Natural killer cell (primary cell): ENCODE measurements at regions not wholly inside any gene's neighbourhood (a gene's known extent, or its start where the extent isn't known, plus 50 kb on each side); places are given as distances from the start of the nearest gene placed in this dataset.

Experiments
- ATAC-seq, 3 donors: fragments of 150-1000 bp in 2 of 3; fragments of 200-7000 bp in 1 of 3; cut with Tn5 transposase; 1 replicate in 1 of 3; 2 replicates in 2 of 3; pipeline ENCODE4 v1.10.0; 2021; ENCODE audit warnings: mild to moderate bottlenecking in 2 of 3, moderate library complexity in 2 of 3
- DNase-seq, 2 donors: peaks; one replicate each; pipeline versions ENCODE4 v3.0.0 to v3.0.0-alpha.2; 2013 to 2021; ENCODE audit warnings: mixed read lengths in 1 of 2
- H3K27ac ChIP-seq: one replicate; pipeline ENCODE4 v1.5.1; 2013; ENCODE audit warnings: mild to moderate bottlenecking, low read length
- H3K27me3 ChIP-seq: one replicate; pipeline ENCODE4 v1.6.1; 2013; ENCODE audit warnings: low read length; ENCODE audit not compliant: control insufficient read depth, insufficient read depth
- H3K36me3 ChIP-seq: one replicate; pipeline ENCODE4 v1.6.1; 2013; ENCODE audit warnings: low read length; ENCODE audit not compliant: control insufficient read depth, insufficient read depth
- H3K4me1 ChIP-seq: one replicate; pipeline ENCODE4 v1.6.1; 2013; ENCODE audit warnings: low read length; ENCODE audit not compliant: control insufficient read depth, insufficient read depth
- H3K4me3 ChIP-seq: one replicate; pipeline ENCODE4 v1.5.1; 2013; ENCODE audit warnings: low read length
- H3K9me3 ChIP-seq: one replicate; pipeline ENCODE4 v1.6.1; 2013; ENCODE audit warnings: low read length; ENCODE audit not compliant: control insufficient read depth, insufficient read depth
- H3K27ac Mint-ChIP-seq, 2 donors: one replicate each; pipeline ENCODE4 v1.8.0; 2022; ENCODE audit warnings: mild to moderate bottlenecking in 2 of 2, mixed read lengths in 2 of 2, moderate library complexity in 1 of 2
- H3K27me3 Mint-ChIP-seq, 2 donors: one replicate each; pipeline ENCODE4 v1.8.0; 2022; ENCODE audit warnings: low read depth in 2 of 2, mixed read lengths in 2 of 2
- H3K36me3 Mint-ChIP-seq: one replicate; pipeline ENCODE4 v1.8.0; 2022; ENCODE audit warnings: mixed read lengths
- H3K4me1 Mint-ChIP-seq, 2 donors: one replicate each; pipeline ENCODE4 v1.8.0; 2022; ENCODE audit warnings: mixed read lengths in 2 of 2
- H3K4me3 Mint-ChIP-seq: one replicate; pipeline ENCODE4 v1.8.0; 2022; ENCODE audit warnings: mild to moderate bottlenecking, moderate library complexity, mixed read lengths
- H3K9me3 Mint-ChIP-seq, 2 donors: one replicate each; pipeline ENCODE4 v1.8.0; 2022; ENCODE audit warnings: mixed read lengths in 2 of 2
- CTCF ChIP-seq: fragments of 200-600 bp; IDR thresholded peaks from one replicate; pipeline ENCODE4 v1.8.0; 2022; ENCODE audit warnings: antibody characterized with exemption
- WGBS: methylation state at CpG from one replicate; pipeline ENCODE4 v1.1.7; 2013; ENCODE audit warnings: missing lambda C conversion rate; ENCODE audit not compliant: insufficient coverage; 5-methylcytosine and 5-hydroxymethylcytosine counted together
- intact Hi-C: fragments of 100-400 bp; cut with micrococcal nuclease; formaldehyde crosslinking; loops from one replicate; pipeline ENCODE4 v1.14.2; 2022

- Mint-ChIP-seq H3K9me3 (peaks cover 9 to 13% of the 10 kb centered on the region in 2 donors), H3K4me1 (no peaks in the 10 kb centered on the region), H3K36me3 (no peaks in the 10 kb centered on the region), H3K27ac (no peak overlapping the region), H3K27me3 (no peaks in the 10 kb centered on the region), H3K4me3 (no peak overlapping the region)
- no peak overlapping the region for H3K27ac ChIP-seq
- no peaks in the 10 kb centered on the region for H3K9me3 ChIP-seq
- intact Hi-C loops: no loop called here
- no peaks in the 10 kb centered on the region for H3K4me1 ChIP-seq
- TF ChIP-seq CTCF: no peak
- H3K4me3 ChIP-seq: no peak overlapping the region
- no peaks in the 10 kb centered on the region for H3K36me3 ChIP-seq
- no peaks in the 10 kb centered on the region for H3K27me3 ChIP-seq
- ATAC-seq (no peak), DNase-seq (no peak)
Observed at GRCh38 chr5:121396716-121397115, 455.0 kb upstream of the FTMT start.

GRCh38 chr5:121399879-121400278 lies 451.8 kb upstream of the FTMT start:
- intact Hi-C loops: no loop called here
- Mint-ChIP-seq H3K4me1 (no peaks in the 10 kb centered on the region), H3K27me3 (no peaks in the 10 kb centered on the region), H3K36me3 (no peaks in the 10 kb centered on the region), H3K27ac (no peak overlapping the region), H3K4me3 (no peak overlapping the region), H3K9me3 (peaks cover 10 to 17% of the 10 kb centered on the region in 2 donors)
- no peak for DNase-seq
- Histone ChIP-seq H3K9me3 (peaks cover 6% of the 10 kb centered on the region), H3K27me3 (no peaks in the 10 kb centered on the region), H3K4me3 (no peak overlapping the region), H3K36me3 (no peaks in the 10 kb centered on the region), H3K4me1 (no peaks in the 10 kb centered on the region), H3K27ac (no peak overlapping the region)
- no peak for TF ChIP-seq CTCF
- ATAC-seq: no peak
- no CpG with 5 or more reads among the region's 1 CpG for WGBS

- Mint-ChIP-seq H3K4me3 (no peak overlapping the region), H3K27ac (no peak overlapping the region), H3K27me3 (no peaks in the 10 kb centered on the region), H3K9me3 (peaks cover 4 to 10% of the 10 kb centered on the region in 2 donors), H3K36me3 (no peaks in the 10 kb centered on the region), H3K4me1 (no peaks in the 10 kb centered on the region)
- Histone ChIP-seq H3K9me3 (peaks cover 3% of the 10 kb centered on the region), H3K4me1 (no peaks in the 10 kb centered on the region), H3K36me3 (no peaks in the 10 kb centered on the region), H3K4me3 (no peak overlapping the region), H3K27ac (no peak overlapping the region), H3K27me3 (no peaks in the 10 kb centered on the region)
- intact Hi-C loops: no loop called here
- no peak for TF ChIP-seq CTCF
- no peak for ATAC-seq
- DNase-seq: no peak
- 56% methylated on average over 1 of the region's 1 CpG for WGBS
Observed at GRCh38 chr5:121408778-121409177, 442.9 kb upstream of the FTMT start.

GRCh38 chr5:121415270-121415669 lies 436.4 kb upstream of the FTMT start:
- no peaks in the 10 kb centered on the region for H3K27me3 Mint-ChIP-seq
- WGBS: 100% methylated on average over 1 of the region's 1 CpG
- no peaks in the 10 kb centered on the region for H3K36me3 Mint-ChIP-seq

More at GRCh38 chr5:121415270-121415669, 436.4 kb upstream of the FTMT start:
- Histone ChIP-seq H3K9me3 (peaks cover 3% of the 10 kb centered on the region), H3K4me1 (no peaks in the 10 kb centered on the region), H3K36me3 (no peaks in the 10 kb centered on the region), H3K27me3 (no peaks in the 10 kb centered on the region), H3K27ac (no peak overlapping the region), H3K4me3 (no peak overlapping the region)
- Mint-ChIP-seq H3K27ac (no peak overlapping the region), H3K9me3 (peaks cover 12 to 16% of the 10 kb centered on the region in 2 donors), H3K4me1 (no peaks in the 10 kb centered on the region), H3K4me3 (no peak overlapping the region)
- TF ChIP-seq CTCF: no peak
- DNase-seq: no peak
- ATAC-seq: no peak
- intact Hi-C loops: no loop called here
